Colonic mucosa (tissue), 4 donors: ENCODE measurements at regions not wholly inside any gene's neighbourhood (a gene's known extent, or its start where the extent isn't known, plus 50 kb on each side); places are given as distances from the start of the nearest gene placed in this dataset.
"Not testable (repeated sequence)": the region's sequence is repeated elsewhere in the genome, so short reads cannot be mapped to it uniquely, and the experiment has no call there.

Experiments
- DNase-seq: peaks from one replicate; pipeline ENCODE4 v3.0.0-alpha.2; 2020
- H3K27ac ChIP-seq: fragments of 200-600 bp; one replicate; pipeline ENCODE4 v1.8.0; 2021
- H3K27me3 ChIP-seq: fragments of 200-600 bp; one replicate; pipeline ENCODE4 v1.8.0; 2021
- H3K36me3 ChIP-seq: fragments of 200-600 bp; one replicate; pipeline ENCODE4 v1.8.0; 2021
- H3K4me1 ChIP-seq: fragments of 200-600 bp; one replicate; pipeline ENCODE4 v1.8.0; 2021; ENCODE audit warnings: mild to moderate bottlenecking
- H3K4me3 ChIP-seq: fragments of 200-600 bp; one replicate; pipeline ENCODE4 v1.8.0; 2021
- H3K9ac ChIP-seq, 2 donors: one replicate each; pipeline ENCODE4 v1.7.0; 2013; ENCODE audit warnings: control low read depth in 2 of 2, low read depth in 2 of 2, low read length in 2 of 2
- H3K9me3 ChIP-seq: fragments of 200-600 bp; one replicate; pipeline ENCODE4 v1.8.0; 2021
- CTCF ChIP-seq: fragments of 200-600 bp; IDR thresholded peaks from one replicate; pipeline ENCODE4 v1.8.0; 2022; ENCODE audit warnings: antibody characterized with exemption, mild to moderate bottlenecking
- intact Hi-C: fragments of 100-400 bp; cut with DNase I; formaldehyde crosslinking; loops from one replicate; pipeline ENCODE4 v1.14.1; 2022
- donor health status: healthy.
- donor health status: DM: no; HTN: no; CAD: no.
- donor health status: DM: no; HTN: no; CAD: no.

GRCh38 chr18:1304392-1304992, 399.8 kb downstream of the ADCYAP1 start:
- Histone ChIP-seq H3K27ac (no peak overlapping the region), H3K4me3 (no peak overlapping the region), H3K9me3 (no peaks in the 10 kb centered on the region), H3K27me3 (no peaks in the 10 kb centered on the region), H3K4me1 (no peaks in the 10 kb centered on the region), H3K36me3 (no peaks in the 10 kb centered on the region), H3K9ac (no peak overlapping the region)
- no peak for TF ChIP-seq CTCF
- intact Hi-C loops, result no loop called here
- no peak for DNase-seq

- TF ChIP-seq CTCF, result no peak
- no peak for DNase-seq
- no peaks in the 10 kb centered on the region for H3K4me1 ChIP-seq
- H3K36me3 ChIP-seq, result no peaks in the 10 kb centered on the region
- H3K27me3 ChIP-seq, result no peaks in the 10 kb centered on the region
- no peak overlapping the region for H3K9ac ChIP-seq
- H3K4me3 ChIP-seq, result no peak overlapping the region
- H3K27ac ChIP-seq, result no peak overlapping the region
- intact Hi-C loops, result no loop called here
- H3K9me3 ChIP-seq, result no peaks in the 10 kb centered on the region
Measured at GRCh38 chr18:1306641-1307040, 402.0 kb downstream of the ADCYAP1 start.

DNA sequence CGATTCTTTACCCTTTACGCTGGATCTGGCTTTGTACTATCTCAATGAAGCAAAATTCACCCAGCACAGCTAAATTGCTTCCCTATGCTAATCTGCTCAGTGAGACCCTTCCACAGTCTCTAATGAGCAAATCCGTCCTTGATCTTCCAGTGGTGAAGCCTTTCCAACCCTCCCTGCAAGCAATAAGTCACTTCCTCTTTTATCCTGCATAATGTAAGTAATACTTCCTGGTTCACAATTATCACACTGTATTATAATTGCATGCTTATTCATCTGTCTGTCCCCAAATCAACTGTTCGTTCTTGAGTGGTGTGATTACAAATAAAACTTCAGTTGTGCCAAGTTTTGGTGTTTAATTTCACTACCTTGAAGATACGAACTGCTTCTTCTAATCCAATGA, 404.0 kb downstream of the ADCYAP1 start:
- no peak overlapping the region for H3K4me3 ChIP-seq
- intact Hi-C loops, result no loop called here
- DNase-seq, result no peak
- H3K36me3 ChIP-seq, result no peaks in the 10 kb centered on the region
- no peak overlapping the region for H3K27ac ChIP-seq
- H3K27me3 ChIP-seq, result no peaks in the 10 kb centered on the region
- no peaks in the 10 kb centered on the region for H3K9me3 ChIP-seq
- no peak for TF ChIP-seq CTCF
- no peaks in the 10 kb centered on the region for H3K4me1 ChIP-seq
- H3K9ac ChIP-seq, result no peak overlapping the region

DNA sequence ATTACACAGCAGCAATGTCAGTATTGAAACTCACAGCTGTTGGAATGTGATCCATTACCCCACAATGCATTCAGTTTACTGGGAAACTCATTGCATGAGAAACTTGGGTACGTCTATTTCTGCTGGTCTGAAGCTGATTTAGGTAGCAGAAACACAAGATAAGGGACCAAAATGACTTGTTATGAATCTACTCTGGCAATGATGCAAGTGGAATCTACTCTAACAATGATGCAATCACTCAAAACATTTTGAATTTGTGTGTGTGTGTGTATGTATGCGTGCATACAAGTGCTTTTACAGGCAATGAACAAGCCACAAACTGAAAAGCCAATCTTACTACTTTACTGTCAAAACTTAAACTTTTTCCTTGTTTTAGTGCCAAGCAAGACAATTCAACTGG, 406.7 kb downstream of the ADCYAP1 start:
- no peak overlapping the region for H3K9ac ChIP-seq
- H3K27me3 ChIP-seq, result no peaks in the 10 kb centered on the region
- no peak for DNase-seq
- TF ChIP-seq CTCF, result no peak
- no peak overlapping the region for H3K4me3 ChIP-seq
- no peaks in the 10 kb centered on the region for H3K4me1 ChIP-seq
- no peak overlapping the region for H3K27ac ChIP-seq
- no peaks in the 10 kb centered on the region for H3K9me3 ChIP-seq
- intact Hi-C loops, result no loop called here
- no peaks in the 10 kb centered on the region for H3K36me3 ChIP-seq

DNA sequence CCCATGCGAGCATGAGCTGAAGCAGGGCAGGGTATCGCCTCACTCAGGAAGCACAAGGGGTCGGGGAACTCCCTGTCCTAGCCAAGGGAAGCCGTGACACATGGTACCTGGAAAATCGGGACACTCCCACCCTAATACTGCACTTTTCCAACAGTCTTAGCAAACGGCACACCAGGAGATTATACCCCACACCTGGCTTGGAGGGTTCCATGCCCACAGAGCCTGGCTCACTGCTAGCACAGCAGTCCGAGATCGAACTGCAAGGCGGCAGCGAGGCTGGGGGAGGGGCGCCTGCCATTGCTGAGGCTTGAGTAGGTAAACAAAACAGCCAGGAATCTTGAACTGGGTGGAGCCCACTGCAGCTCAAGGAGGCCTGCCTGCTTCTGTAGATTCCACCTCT, 430.7 kb downstream of the ADCYAP1 start:
- H3K4me1 ChIP-seq, H3K4me3 ChIP-seq, H3K9ac ChIP-seq, H3K9me3 ChIP-seq, H3K36me3 ChIP-seq, H3K27ac ChIP-seq, intact Hi-C loops, DNase-seq, H3K27me3 ChIP-seq: not testable (repeated sequence)

- no peaks in the 10 kb centered on the region for H3K4me1 ChIP-seq
- intact Hi-C loops, result no loop called here
- no peak overlapping the region for H3K4me3 ChIP-seq
- no peaks in the 10 kb centered on the region for H3K9me3 ChIP-seq
- DNase-seq, result no peak
- TF ChIP-seq CTCF, result no peak
- no peak overlapping the region for H3K27ac ChIP-seq
- H3K36me3 ChIP-seq, result no peaks in the 10 kb centered on the region
- H3K27me3 ChIP-seq, result no peaks in the 10 kb centered on the region
- H3K9ac ChIP-seq, result no peak overlapping the region
Measured at GRCh38 chr18:1350931-1351450, 446.3 kb downstream of the ADCYAP1 start.
